Neural progenitor cell (in vitro differentiated cells): ENCODE measurements at regions not wholly inside any gene's neighbourhood (a gene's known extent, or its start where the extent isn't known, plus 50 kb on each side); places are given as distances from the start of the nearest gene placed in this dataset.

Experiments used
- DNase-seq: peaks from one replicate; pipeline ENCODE4 v3.0.0-alpha.2; 2016; ENCODE audit warnings: low spot score
- H2AFZ ChIP-seq: fragments of 200-600 bp; sonication (generic); replicated peaks from 2 replicates; pipeline ENCODE4 v1.6.1; 2016; ENCODE audit warnings: antibody characterized with exemption
- H3F3A ChIP-seq: fragments of 200-600 bp; sonication (generic); 2 replicates; pipeline ENCODE4 v1.6.1; 2016; ENCODE audit warnings: antibody characterized with exemption, low read depth
- H3K27ac ChIP-seq: fragments of 200-600 bp; sonication (generic); 2 replicates; pipeline ENCODE4 v1.5.1; 2016; ENCODE audit warnings: mild to moderate bottlenecking
- H3K27me3 ChIP-seq: fragments of 200-600 bp; sonication (generic); 2 replicates; pipeline ENCODE4 v1.6.1; 2016; ENCODE audit warnings: mild to moderate bottlenecking, moderate library complexity
- H3K36me3 ChIP-seq: fragments of 200-600 bp; sonication (generic); 2 replicates; pipeline ENCODE4 v1.5.1; 2016
- H3K4me1 ChIP-seq: fragments of 200-600 bp; sonication (generic); 2 replicates; pipeline ENCODE4 v1.6.1; 2016; ENCODE audit warnings: mixed run types
- H3K4me2 ChIP-seq: fragments of 200-600 bp; sonication (generic); 2 replicates; pipeline ENCODE4 v1.6.1; 2016
- H3K4me3 ChIP-seq: fragments of 200-600 bp; sonication (generic); 2 replicates; pipeline ENCODE4 v1.5.1; 2016
- H3K79me2 ChIP-seq: fragments of 200-600 bp; sonication (generic); 2 replicates; pipeline ENCODE4 v1.6.1; 2016; ENCODE audit warnings: low read depth
- H3K9ac ChIP-seq: fragments of 200-600 bp; sonication (generic); 2 replicates; pipeline ENCODE4 v1.6.1; 2016
- H3K9me3 ChIP-seq: fragments of 200-600 bp; sonication (generic); 2 replicates; pipeline ENCODE4 v1.5.1; 2016; ENCODE audit warnings: low read depth
- H4K20me1 ChIP-seq: fragments of 200-600 bp; sonication (generic); 2 replicates; pipeline ENCODE4 v1.6.1; 2016; ENCODE audit warnings: low read depth
- H3K27ac Mint-ChIP-seq: 3 replicates; pipeline ENCODE4 v1.8.0; 2021; ENCODE audit warnings: mixed read lengths
- H3K27me3 Mint-ChIP-seq: 2 replicates; pipeline ENCODE4 v1.8.0; 2022; ENCODE audit warnings: low read depth, mild to moderate bottlenecking, inconsistent platforms, moderate library complexity, mixed read lengths; ENCODE audit not compliant: insufficient read depth
- H3K36me3 Mint-ChIP-seq: 3 replicates; pipeline ENCODE4 v1.8.0; 2021; ENCODE audit warnings: mixed read lengths
- H3K4me1 Mint-ChIP-seq: 3 replicates; pipeline ENCODE4 v1.8.0; 2021; ENCODE audit warnings: mixed read lengths
- H3K4me3 Mint-ChIP-seq: 3 replicates; pipeline ENCODE4 v1.8.0; 2021; ENCODE audit warnings: mild to moderate bottlenecking, moderate library complexity, mixed read lengths
- H3K9me3 Mint-ChIP-seq: 3 replicates; pipeline ENCODE4 v1.8.0; 2020; ENCODE audit warnings: mixed read lengths
- EZH2 ChIP-seq: fragments of 200-600 bp; sonication (generic); IDR thresholded peaks from 2 replicates; pipeline ENCODE4 v1.6.1; 2017; ENCODE audit warnings: antibody characterized with exemption, mild to moderate bottlenecking, moderate library complexity
- EZH2phosphoT487 ChIP-seq: fragments of 200-600 bp; sonication (generic); IDR thresholded peaks from 2 replicates; pipeline ENCODE4 v1.6.1; 2017; ENCODE audit warnings: antibody characterized with exemption
- TF ChIP-seq, protein P1 (sequence below): fragments of 200-600 bp; sonication (generic); IDR thresholded peaks from 2 replicates; pipeline ENCODE4 v1.5.1; 2017; ENCODE audit warnings: antibody characterized with exemption, mild to moderate bottlenecking

- no peaks in the 10 kb centered on the region for H3K9me3 Mint-ChIP-seq
- Histone ChIP-seq H3K4me3 (no peak overlapping the region), H3K27ac (no peak overlapping the region), H3K27me3 (no peaks in the 10 kb centered on the region), H2AFZ (no peak overlapping the region), H3K79me2 (no peaks in the 10 kb centered on the region), H3K4me1 (no peaks in the 10 kb centered on the region), H3F3A (no peaks in the 10 kb centered on the region), H3K36me3 (no peaks in the 10 kb centered on the region), H4K20me1 (no peaks in the 10 kb centered on the region), H3K4me2 (no peak overlapping the region), H3K9me3 (no peaks in the 10 kb centered on the region), H3K9ac (no peak overlapping the region)
- DNase-seq = no peak
- no peak overlapping the region for H3K4me3 Mint-ChIP-seq
- no peak overlapping the region for H3K27ac Mint-ChIP-seq
- H3K36me3 Mint-ChIP-seq = no peaks in the 10 kb centered on the region
- TF ChIP-seq, protein P1, sequence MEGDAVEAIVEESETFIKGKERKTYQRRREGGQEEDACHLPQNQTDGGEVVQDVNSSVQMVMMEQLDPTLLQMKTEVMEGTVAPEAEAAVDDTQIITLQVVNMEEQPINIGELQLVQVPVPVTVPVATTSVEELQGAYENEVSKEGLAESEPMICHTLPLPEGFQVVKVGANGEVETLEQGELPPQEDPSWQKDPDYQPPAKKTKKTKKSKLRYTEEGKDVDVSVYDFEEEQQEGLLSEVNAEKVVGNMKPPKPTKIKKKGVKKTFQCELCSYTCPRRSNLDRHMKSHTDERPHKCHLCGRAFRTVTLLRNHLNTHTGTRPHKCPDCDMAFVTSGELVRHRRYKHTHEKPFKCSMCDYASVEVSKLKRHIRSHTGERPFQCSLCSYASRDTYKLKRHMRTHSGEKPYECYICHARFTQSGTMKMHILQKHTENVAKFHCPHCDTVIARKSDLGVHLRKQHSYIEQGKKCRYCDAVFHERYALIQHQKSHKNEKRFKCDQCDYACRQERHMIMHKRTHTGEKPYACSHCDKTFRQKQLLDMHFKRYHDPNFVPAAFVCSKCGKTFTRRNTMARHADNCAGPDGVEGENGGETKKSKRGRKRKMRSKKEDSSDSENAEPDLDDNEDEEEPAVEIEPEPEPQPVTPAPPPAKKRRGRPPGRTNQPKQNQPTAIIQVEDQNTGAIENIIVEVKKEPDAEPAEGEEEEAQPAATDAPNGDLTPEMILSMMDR = no peak
- TF ChIP-seq EZH2 (no peak), EZH2phosphoT487 (no peak)
- no peaks in the 10 kb centered on the region for H3K4me1 Mint-ChIP-seq
- H3K27me3 Mint-ChIP-seq = no peaks in the 10 kb centered on the region
Measured at GRCh38 chr2:188065386-188065785, 226.3 kb upstream of the GULP1 start.

- Histone ChIP-seq H3K9me3 (no peaks in the 10 kb centered on the region), H3K9ac (no peak overlapping the region), H3K27ac (no peak overlapping the region), H3K4me2 (no peak overlapping the region), H3K4me3 (no peak overlapping the region), H3K36me3 (no peaks in the 10 kb centered on the region), H3K4me1 (no peaks in the 10 kb centered on the region), H4K20me1 (no peaks in the 10 kb centered on the region), H3F3A (no peaks in the 10 kb centered on the region), H3K79me2 (no peaks in the 10 kb centered on the region), H2AFZ (peak overlapping the region; percentile 75), H3K27me3 (no peaks in the 10 kb centered on the region)
- Mint-ChIP-seq H3K36me3 (no peaks in the 10 kb centered on the region), H3K4me3 (no peak overlapping the region), H3K4me1 (no peaks in the 10 kb centered on the region), H3K9me3 (peaks cover under 1% of the 10 kb centered on the region), H3K27me3 (no peaks in the 10 kb centered on the region), H3K27ac (no peak overlapping the region)
- TF ChIP-seq EZH2phosphoT487 (no peak), EZH2 (no peak)
- TF ChIP-seq, protein P1 = no peak
- DNase-seq = no peak
Measured at GRCh38 chr2:188068093-188068492, 223.6 kb upstream of the GULP1 start.

DNA sequence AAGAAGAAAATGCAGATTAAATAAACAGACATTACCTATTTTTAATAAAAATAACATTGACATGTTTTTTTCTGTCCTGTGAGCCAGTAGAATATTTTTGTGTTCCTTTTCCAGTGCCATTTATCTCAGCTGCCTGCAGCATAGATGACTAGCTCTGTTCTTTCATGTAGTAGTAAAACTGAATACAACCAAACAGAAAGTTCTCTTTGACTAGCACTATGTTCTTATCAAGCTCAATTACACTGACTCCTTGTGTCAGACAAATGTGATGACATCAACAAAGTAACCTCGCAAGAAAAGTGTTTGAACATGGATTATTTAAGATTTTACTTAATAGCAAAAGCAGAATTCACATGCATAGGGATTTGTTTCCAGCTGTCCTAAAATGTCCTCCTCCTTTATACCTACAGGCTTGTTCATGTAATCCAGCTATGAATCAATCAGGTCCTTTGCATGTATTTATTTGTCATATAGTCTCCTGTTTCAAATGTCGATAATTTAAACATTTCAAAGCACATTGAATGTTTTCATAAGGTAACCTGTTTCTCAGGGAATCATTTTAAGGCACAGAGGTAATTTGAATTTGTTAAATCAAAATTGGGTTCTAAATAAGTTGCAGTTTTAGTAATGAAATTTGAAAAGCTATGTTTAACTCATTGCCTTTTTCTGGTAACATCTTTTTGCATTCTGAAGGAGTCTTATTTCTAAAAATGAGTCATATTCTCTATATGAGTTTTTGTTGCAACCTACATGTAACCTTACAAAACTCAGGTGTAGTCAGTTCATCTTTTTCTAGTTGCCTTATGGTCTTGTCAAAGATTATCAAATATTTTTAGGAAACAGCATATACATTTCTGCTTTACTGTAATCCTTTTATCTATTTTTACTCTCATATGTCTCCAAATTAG lies 215.3 kb upstream of the GULP1 start:
- no peak overlapping the region for H3K27ac ChIP-seq
- H3F3A ChIP-seq = no peaks in the 10 kb centered on the region
- no peaks in the 10 kb centered on the region for H4K20me1 ChIP-seq
- Mint-ChIP-seq H3K9me3 (peaks cover 4% of the 10 kb centered on the region), H3K4me3 (no peak overlapping the region), H3K4me1 (no peaks in the 10 kb centered on the region), H3K27ac (no peak overlapping the region), H3K27me3 (no peaks in the 10 kb centered on the region), H3K36me3 (no peaks in the 10 kb centered on the region)
- no peaks in the 10 kb centered on the region for H3K36me3 ChIP-seq
- H3K4me2 ChIP-seq = no peak overlapping the region
- no peak for DNase-seq
- no peaks in the 10 kb centered on the region for H3K79me2 ChIP-seq
- no peak overlapping the region for H3K9ac ChIP-seq
- no peaks in the 10 kb centered on the region for H3K27me3 ChIP-seq
- no peaks in the 10 kb centered on the region for H3K4me1 ChIP-seq
- no peaks in the 10 kb centered on the region for H3K9me3 ChIP-seq
- H2AFZ ChIP-seq = no peak overlapping the region
- H3K4me3 ChIP-seq = no peak overlapping the region
- TF ChIP-seq EZH2phosphoT487 = no peak
- no peak for TF ChIP-seq EZH2
- TF ChIP-seq, protein P1 = no peak
